Astrocyte (in vitro differentiated cells and primary cell): ENCODE measurements at regions not wholly inside any gene's neighbourhood (a gene's known extent, or its start where the extent isn't known, plus 50 kb on each side); places are given as distances from the start of the nearest gene placed in this dataset.

ENCODE experiments used
- EZH2 ChIP-seq: IDR thresholded peaks from 2 replicates; pipeline ENCODE4 v1.6.1; 2012; ENCODE audit warnings: mild to moderate bottlenecking, low read length, inconsistent platforms; ENCODE audit not compliant: insufficient read depth
- TF ChIP-seq, protein P1 (sequence below): IDR thresholded peaks from 2 replicates; pipeline ENCODE4 v1.5.1; 2011; ENCODE audit warnings: low read depth, mild to moderate bottlenecking, inconsistent platforms, low read length, moderate library complexity; ENCODE audit not compliant: insufficient read depth

DNA sequence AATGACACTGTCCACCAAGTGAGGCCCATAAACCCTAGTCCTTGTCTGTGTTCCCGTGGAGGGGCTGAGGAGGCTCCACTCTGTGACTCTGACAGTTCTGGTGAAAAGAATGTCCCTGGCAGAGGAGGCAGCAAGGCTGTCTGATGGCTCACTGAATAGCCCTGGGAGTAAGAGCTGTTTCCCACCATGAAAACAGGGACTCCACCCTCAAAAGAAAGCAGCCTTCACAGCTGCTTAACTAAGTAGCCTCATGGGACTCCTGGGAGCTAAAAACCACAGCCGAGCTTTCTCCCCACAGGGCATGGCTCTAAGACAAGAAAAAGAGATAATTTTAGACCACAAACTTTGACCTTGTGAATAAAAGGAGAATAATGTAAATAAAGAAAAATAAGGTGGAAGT, 135.1 kb upstream of the FRY start:
- TF ChIP-seq, protein P1, sequence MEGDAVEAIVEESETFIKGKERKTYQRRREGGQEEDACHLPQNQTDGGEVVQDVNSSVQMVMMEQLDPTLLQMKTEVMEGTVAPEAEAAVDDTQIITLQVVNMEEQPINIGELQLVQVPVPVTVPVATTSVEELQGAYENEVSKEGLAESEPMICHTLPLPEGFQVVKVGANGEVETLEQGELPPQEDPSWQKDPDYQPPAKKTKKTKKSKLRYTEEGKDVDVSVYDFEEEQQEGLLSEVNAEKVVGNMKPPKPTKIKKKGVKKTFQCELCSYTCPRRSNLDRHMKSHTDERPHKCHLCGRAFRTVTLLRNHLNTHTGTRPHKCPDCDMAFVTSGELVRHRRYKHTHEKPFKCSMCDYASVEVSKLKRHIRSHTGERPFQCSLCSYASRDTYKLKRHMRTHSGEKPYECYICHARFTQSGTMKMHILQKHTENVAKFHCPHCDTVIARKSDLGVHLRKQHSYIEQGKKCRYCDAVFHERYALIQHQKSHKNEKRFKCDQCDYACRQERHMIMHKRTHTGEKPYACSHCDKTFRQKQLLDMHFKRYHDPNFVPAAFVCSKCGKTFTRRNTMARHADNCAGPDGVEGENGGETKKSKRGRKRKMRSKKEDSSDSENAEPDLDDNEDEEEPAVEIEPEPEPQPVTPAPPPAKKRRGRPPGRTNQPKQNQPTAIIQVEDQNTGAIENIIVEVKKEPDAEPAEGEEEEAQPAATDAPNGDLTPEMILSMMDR, result no peak
- TF ChIP-seq EZH2, result no peak
